GM12873 (cell line): ENCODE measurements at regions not wholly inside any gene's neighbourhood (a gene's known extent, or its start where the extent isn't known, plus 50 kb on each side); places are given as distances from the start of the nearest gene placed in this dataset.

Experiments
- TF ChIP-seq, protein P1 (sequence below): IDR thresholded peaks from 2 replicates; pipeline ENCODE4 v1.5.1; 2012; ENCODE audit warnings: low read depth, mild to moderate bottlenecking, moderate library complexity, low read length, control low read depth; ENCODE audit not compliant: insufficient read depth; ENCODE audit errors: missing control alignments

DNA sequence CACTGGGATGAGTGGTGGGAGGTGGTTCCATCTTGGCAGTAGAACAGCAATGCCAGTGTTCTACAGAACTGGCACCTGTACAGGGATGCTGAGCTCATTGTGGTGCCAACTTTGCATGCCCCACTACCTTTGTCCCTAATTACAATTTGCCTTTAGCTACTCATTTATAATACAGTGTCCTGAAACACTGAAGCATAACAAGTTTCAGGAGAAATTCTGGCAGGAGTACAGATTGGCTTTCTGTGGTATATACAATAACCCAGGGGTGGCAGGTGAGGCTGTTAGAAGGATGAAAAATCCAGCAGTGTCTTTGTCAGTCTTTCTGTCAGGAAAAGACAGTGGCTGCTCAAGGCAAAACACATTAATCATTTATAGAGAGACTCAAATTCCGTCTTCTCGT lies 240.3 kb downstream of the FAM76B start:
- TF ChIP-seq, protein P1, sequence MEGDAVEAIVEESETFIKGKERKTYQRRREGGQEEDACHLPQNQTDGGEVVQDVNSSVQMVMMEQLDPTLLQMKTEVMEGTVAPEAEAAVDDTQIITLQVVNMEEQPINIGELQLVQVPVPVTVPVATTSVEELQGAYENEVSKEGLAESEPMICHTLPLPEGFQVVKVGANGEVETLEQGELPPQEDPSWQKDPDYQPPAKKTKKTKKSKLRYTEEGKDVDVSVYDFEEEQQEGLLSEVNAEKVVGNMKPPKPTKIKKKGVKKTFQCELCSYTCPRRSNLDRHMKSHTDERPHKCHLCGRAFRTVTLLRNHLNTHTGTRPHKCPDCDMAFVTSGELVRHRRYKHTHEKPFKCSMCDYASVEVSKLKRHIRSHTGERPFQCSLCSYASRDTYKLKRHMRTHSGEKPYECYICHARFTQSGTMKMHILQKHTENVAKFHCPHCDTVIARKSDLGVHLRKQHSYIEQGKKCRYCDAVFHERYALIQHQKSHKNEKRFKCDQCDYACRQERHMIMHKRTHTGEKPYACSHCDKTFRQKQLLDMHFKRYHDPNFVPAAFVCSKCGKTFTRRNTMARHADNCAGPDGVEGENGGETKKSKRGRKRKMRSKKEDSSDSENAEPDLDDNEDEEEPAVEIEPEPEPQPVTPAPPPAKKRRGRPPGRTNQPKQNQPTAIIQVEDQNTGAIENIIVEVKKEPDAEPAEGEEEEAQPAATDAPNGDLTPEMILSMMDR, result no peak

GRCh38 chr11:95548416-95548815 lies 241.2 kb downstream of the FAM76B start:
- TF ChIP-seq, protein P1, result no peak

- TF ChIP-seq, protein P1, result no peak
These were observed 241.6 kb downstream of the FAM76B start for GRCh38 chr11:95547976-95548375.

DNA sequence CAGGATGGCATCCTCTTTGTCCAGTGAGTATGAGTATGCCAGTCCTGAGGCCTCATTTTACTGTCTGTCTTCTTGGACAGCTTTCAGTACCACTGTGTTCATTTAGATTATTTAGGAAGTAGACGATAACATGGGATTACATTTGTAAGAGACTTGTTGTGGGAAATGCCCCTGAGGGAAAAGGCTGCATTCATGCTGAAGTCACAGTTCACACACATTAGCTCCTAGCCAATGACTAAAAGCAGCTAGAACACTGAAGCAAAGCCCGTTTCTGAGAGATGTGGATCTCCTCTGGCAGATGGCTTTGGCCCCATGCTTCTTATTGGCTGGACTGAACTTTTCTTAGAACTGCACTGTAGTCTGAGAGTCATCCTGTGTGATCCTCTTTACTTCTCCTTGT lies 242.4 kb downstream of the FAM76B start:
- TF ChIP-seq, protein P1, result no peak

- TF ChIP-seq, protein P1, result peak; percentile 35
These were observed 244.3 kb downstream of the FAM76B start for GRCh38 chr11:95545116-95545875.

DNA sequence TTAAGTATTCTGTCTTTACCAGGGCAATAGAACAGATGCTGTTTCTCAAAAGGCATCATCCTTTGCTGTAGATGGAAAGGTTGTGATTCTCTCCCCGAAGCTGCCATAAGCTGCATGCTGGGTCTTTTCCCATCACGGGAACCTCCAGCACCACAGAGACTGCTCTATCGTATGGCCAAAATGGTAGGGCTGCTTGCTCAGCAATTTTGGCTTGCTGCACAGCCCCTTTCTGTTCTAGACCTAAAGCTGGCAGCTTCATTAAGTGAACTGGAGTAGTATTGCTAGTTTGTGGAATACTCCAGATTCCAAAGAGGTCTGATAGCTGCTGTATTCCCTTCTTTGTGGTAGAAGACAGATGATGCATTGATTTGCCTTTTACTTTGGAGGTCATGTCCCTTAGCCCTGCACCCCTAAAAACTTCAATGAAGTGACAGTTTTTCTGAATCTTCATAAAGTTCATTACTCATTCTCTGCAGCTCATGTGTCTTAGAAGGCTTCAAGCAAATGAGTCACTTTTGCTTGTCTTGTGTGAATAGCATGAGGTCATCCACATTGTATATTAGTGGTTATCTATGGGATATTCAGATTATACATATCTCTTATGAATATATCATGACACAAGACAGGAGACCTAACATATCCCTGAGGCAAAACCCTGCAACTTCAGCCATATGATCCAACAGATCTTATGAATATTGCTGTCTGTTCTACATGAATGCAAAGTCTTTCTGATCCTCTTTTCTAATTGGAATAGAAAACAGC lies 245.3 kb downstream of the FAM76B start:
- TF ChIP-seq, protein P1, result no peak

- TF ChIP-seq, protein P1, result no peak
These were observed 246.6 kb downstream of the FAM76B start for GRCh38 chr11:95542868-95543551.
